ENCODE measurements at regions not wholly inside any gene's neighbourhood (a gene's known extent, or its start where the extent isn't known, plus 50 kb on each side); places are given as distances from the start of the nearest gene placed in this dataset.

- no CpG with 5 or more reads among the region's 3 CpGs for WGBS (ENCODE audit: extremely low coverage, insufficient read length, low lambda C conversion rate)
- Mint-ChIP-seq H3K9me3 (no peaks in the 10 kb centered on the region; a peak in 1 of 5 replicates), H3K4me3 (no peak overlapping the region), H3K27ac (no peak overlapping the region), H3K4me1 (no peaks in the 10 kb centered on the region), H3K36me3 (ENCODE audit: insufficient read depth in 1 of 3, low read depth in 3 of 3) (no peaks in the 10 kb centered on the region), H3K27me3 (ENCODE audit: low read depth) (no peaks in the 10 kb centered on the region)
- H2BK20ac ChIP-seq (ENCODE audit: low read depth, low read length, poor library complexity, severe bottlenecking) = no peak overlapping the region
- no peak overlapping the region for H3K4ac ChIP-seq (ENCODE audit: low read depth, low read length)
- no peak overlapping the region for H2BK120ac ChIP-seq (ENCODE audit: low read depth, low read length, poor library complexity, severe bottlenecking)
- H4K91ac ChIP-seq (ENCODE audit: insufficient read length, low read depth, low read length) = no peak overlapping the region
- no peak overlapping the region for H2BK5ac ChIP-seq (ENCODE audit: insufficient read length, low read length)
- no peak overlapping the region for H3K14ac ChIP-seq (ENCODE audit: insufficient read depth, low read length)
- H3K4me1 ChIP-seq (ENCODE audit: insufficient read depth, low read length) = no peaks in the 10 kb centered on the region
- H3K23ac ChIP-seq (ENCODE audit: insufficient read length, low read depth, low read length) = no peak overlapping the region
- H3K4me2 ChIP-seq (ENCODE audit: insufficient read depth, insufficient read length, low read length) = no peak overlapping the region
- H3K9ac ChIP-seq (ENCODE audit: extremely low read depth, insufficient read length, low read length) = no peak overlapping the region
- H2AFZ ChIP-seq (ENCODE audit: low read length) = no peak overlapping the region
- no peaks in the 10 kb centered on the region for H3K9me3 ChIP-seq (ENCODE audit: control insufficient read depth, low read depth, low read length)
- no peak overlapping the region for H3K27ac ChIP-seq (ENCODE audit: insufficient read length, low read depth, low read length)
- H2BK12ac ChIP-seq (ENCODE audit: insufficient read length, low read depth, low read length) = no peak overlapping the region
- H3K18ac ChIP-seq (ENCODE audit: insufficient read length, low read depth, low read length) = no peak overlapping the region
- H3K56ac ChIP-seq (ENCODE audit: insufficient read length, low read depth, low read length) = no peak overlapping the region
- H4K20me1 ChIP-seq (ENCODE audit: control insufficient read depth, insufficient read depth, insufficient read length) = no peaks in the 10 kb centered on the region
- no peak overlapping the region for H4K5ac ChIP-seq (ENCODE audit: insufficient read length, low read depth, low read length)
- no peak overlapping the region for H2AK5ac ChIP-seq (ENCODE audit: insufficient read length, low read length)
- H3T11ph ChIP-seq (ENCODE audit: low read length) = no peak overlapping the region
- no peaks in the 10 kb centered on the region for H3K79me1 ChIP-seq (ENCODE audit: insufficient read depth, low read depth, low read length, poor library complexity, severe bottlenecking)
- no peak for DNase-seq
- no peak overlapping the region for H4K8ac ChIP-seq (replicated peaks; ENCODE audit: insufficient read length, low read depth, low read length)
- no peak for TF ChIP-seq CTCF (conservative IDR thresholded peaks at IDR 0.05)
- H3K23me2 ChIP-seq (ENCODE audit: insufficient read length, low read depth, low read length, poor library complexity, severe bottlenecking) = no peaks in the 10 kb centered on the region
- H2BK15ac ChIP-seq (ENCODE audit: low read depth, low read length) = no peak overlapping the region
- no peaks in the 10 kb centered on the region for H3K27me3 ChIP-seq (ENCODE audit: insufficient read depth, low read length)
- no peaks in the 10 kb centered on the region for H3K79me2 ChIP-seq (ENCODE audit: insufficient read depth, low read length)
These were observed 124.4 kb downstream of the SHOX2 start for GRCh38 chr3:157981819-157982218.

All from H9 (cell line).